GM12891 (cell line): ENCODE measurements at regions not wholly inside any gene's neighbourhood (a gene's known extent, or its start where the extent isn't known, plus 50 kb on each side); places are given as distances from the start of the nearest gene placed in this dataset.

Experiments used
- PAX5 ChIP-seq: IDR thresholded peaks from 2 replicates; pipeline ENCODE4 v1.6.1; 2011; ENCODE audit warnings: low read length, moderate library complexity, mild to moderate bottlenecking; ENCODE audit not compliant: insufficient read depth, severe bottlenecking
- POLR2A ChIP-seq: IDR thresholded peaks from 2 replicates; pipeline ENCODE4 v1.6.1; 2011; ENCODE audit warnings: low read depth, low read length, control low read depth
- POLR2AphosphoS5 ChIP-seq: IDR thresholded peaks from 2 replicates; pipeline ENCODE4 v1.6.1; 2011; ENCODE audit warnings: low read depth, low read length, control low read depth
- SPI1 ChIP-seq: IDR thresholded peaks from 2 replicates; pipeline ENCODE4 v1.6.1; 2011; ENCODE audit warnings: low read depth, low read length, control low read depth
- TAF1 ChIP-seq: IDR thresholded peaks from 2 replicates; pipeline ENCODE4 v1.6.1; 2011; ENCODE audit warnings: low read depth, low read length, control low read depth

- no peak for TF ChIP-seq SPI1
- TF ChIP-seq POLR2A = no peak
- no peak for TF ChIP-seq TAF1
- no peak for TF ChIP-seq POLR2AphosphoS5
- TF ChIP-seq PAX5 = no peak
These were observed 79.4 kb upstream of the OGFRL1 start for GRCh38 chr6:71209206-71209605.
